ENCODE measurements at regions not wholly inside any gene's neighbourhood (a gene's known extent, or its start where the extent isn't known, plus 50 kb on each side); places are given as distances from the start of the nearest gene placed in this dataset.

DNA sequence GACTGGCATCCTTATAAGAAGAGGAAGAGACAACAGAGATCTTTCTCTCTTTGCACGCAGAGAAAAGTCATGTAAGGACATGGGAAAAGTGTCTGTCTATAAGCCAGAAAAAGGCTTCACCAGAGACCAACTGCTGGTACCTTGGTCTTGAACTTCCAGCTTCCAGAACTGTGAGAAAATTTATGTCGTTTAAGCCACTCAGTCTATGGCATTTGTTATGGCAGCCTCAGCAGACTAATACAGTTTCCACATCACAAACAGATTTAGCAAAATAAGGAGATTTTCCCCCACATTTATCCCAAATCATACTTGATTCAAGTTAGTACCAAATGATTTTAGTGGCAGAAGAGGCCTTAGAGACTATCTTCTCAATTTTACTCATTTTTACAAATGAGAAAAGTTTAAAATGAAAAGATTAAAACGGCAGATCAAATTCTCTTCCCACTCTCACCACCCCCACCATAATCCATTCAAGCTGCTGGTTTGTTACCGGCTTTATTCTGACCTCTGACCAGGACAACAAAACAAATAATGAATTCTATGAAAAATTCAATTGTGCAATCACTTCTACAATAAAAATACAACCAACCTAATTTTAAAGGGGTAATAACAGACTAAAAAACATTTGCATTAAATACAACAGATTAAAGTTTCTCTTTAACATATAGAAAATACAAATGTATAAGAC, 316.3 kb downstream of the TBC1D4 start:
- no peak overlapping the region for H3K4me3 ChIP-seq (replicated peaks; ENCODE audit: low read depth, low read length)
- no peak for TF ChIP-seq CTCF (IDR thresholded peaks at IDR 0.05; ENCODE audit: low read depth, low read length, missing control alignments)
- DNase-seq (ENCODE audit: extremely low read depth, low read depth): no peak

DNA sequence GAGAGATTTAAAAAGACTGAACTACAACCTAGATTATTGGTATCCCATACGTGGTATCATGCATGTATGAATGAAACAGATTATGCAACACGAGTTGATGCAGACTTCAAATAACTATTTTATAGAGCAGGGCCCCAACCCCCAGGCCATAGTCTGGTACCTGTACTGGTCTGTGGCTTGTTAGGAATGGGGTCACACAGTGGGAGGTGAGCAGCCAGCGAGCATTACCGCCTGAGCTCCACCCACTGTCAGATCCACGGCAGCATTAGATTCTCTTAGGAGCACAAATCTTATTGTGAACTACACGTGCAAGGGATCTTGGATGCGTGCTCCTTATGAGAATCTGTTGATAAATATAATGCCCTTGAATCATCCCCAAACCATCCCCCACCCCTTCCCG, 320.2 kb downstream of the TBC1D4 start:
- H3K4me3 ChIP-seq (replicated peaks; ENCODE audit: low read depth, low read length): no peak overlapping the region
- no peak for DNase-seq (ENCODE audit: extremely low read depth, low read depth)
- TF ChIP-seq CTCF (IDR thresholded peaks at IDR 0.05; ENCODE audit: low read depth, low read length, missing control alignments): no peak

DNA sequence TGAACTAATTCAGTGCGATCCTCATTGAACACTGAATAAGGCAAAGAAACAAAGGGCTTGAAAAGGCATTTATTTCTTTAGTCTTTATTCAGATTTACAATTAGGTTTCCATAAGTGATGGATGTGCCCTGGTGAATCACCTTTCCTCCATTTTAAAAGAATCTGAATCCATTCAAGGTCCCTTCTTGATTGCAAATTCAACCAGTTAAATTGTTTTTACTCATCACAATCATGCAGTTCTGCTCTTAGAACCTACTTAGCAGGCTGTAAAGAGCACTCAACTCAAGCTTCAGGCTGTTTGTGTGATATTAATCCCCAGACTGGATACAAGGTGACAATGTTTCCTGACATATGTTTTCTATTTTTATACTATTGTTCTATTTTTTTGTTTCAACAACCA, 321.0 kb downstream of the TBC1D4 start:
- TF ChIP-seq CTCF (IDR thresholded peaks at IDR 0.05; ENCODE audit: low read depth, low read length, missing control alignments): no peak
- no peak for DNase-seq (ENCODE audit: extremely low read depth, low read depth)
- no peak overlapping the region for H3K4me3 ChIP-seq (replicated peaks; ENCODE audit: low read depth, low read length)

DNA sequence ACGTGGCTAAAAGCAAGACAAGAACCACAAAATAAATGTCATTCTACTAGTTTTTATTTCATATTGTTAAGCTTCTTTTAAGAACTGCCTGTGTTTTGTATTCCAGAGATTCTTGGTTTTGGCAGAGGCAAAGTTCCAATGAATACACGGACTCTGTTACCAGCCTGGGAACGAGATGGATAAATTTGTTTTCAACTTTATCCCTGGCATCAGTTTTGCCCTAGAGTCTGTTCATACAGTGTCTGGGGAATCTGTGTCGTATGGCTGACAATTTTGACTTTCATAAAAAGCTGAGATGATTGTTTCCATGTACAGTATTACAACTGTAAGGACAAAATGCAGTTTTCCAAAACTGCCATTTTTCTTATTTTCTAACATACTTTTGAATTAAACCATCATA, 327.6 kb downstream of the TBC1D4 start:
- DNase-seq (ENCODE audit: extremely low read depth, low read depth): no peak
- no peak overlapping the region for H3K4me3 ChIP-seq (replicated peaks; ENCODE audit: low read depth, low read length)
- no peak for TF ChIP-seq CTCF (IDR thresholded peaks at IDR 0.05; ENCODE audit: low read depth, low read length, missing control alignments)

- DNase-seq (ENCODE audit: extremely low read depth, low read depth): no peak
- H3K4me3 ChIP-seq (replicated peaks; ENCODE audit: low read depth, low read length): no peak overlapping the region
- no peak for TF ChIP-seq CTCF (IDR thresholded peaks at IDR 0.05; ENCODE audit: low read depth, low read length, missing control alignments)
Measured at GRCh38 chr13:75153834-75154233, 328.1 kb downstream of the TBC1D4 start.

DNA sequence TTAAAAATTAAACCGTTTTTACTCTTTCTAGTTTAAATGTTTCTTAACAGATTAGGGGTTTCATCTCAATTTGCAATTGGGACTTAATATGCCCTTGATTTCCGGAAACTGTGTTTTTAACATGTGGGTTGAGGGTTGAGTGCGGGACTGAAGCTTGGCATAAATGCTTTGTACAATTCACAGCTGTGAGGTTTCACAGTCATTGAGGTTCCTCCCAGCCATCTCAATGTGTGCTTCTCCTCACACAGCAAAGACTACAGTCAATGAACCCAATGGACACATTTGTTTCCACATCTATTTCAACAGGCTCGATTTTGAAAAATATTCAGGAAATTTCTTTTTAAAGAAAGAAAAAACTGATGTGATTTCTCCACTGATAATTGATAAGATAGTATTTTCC, 328.6 kb downstream of the TBC1D4 start:
- no peak for TF ChIP-seq CTCF (IDR thresholded peaks at IDR 0.05; ENCODE audit: low read depth, low read length, missing control alignments)
- no peak overlapping the region for H3K4me3 ChIP-seq (replicated peaks; ENCODE audit: low read depth, low read length)
- no peak for DNase-seq (ENCODE audit: extremely low read depth, low read depth)

DNA sequence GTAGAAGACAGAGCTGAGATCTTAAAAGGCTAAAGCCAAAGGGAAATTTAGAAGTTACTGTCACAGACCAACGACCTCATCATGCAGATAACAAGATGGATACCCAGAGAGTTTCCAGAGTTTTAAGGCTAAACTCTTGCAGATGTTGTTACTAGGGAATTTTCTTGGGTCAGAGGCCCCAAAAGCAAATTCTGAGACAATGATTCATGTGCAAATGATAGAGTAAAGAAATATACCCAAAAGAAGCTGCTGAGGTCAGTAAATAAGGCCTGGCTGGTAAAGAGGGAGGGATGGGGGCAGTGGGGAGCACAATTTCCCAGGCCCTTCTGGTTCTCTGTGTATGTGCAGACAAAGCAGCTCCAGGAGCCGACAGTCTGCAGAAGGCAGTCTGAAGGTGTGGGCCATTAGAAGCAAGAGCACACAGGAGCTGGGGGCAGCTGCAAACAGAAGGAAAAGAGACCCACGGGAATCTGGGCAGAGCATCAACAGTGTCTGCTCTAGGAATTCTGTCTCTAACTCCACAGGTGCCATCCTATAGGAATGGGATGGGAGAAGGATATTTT, 330.8 kb downstream of the TBC1D4 start:
- DNase-seq (ENCODE audit: extremely low read depth, low read depth): peak; percentile 11
- TF ChIP-seq CTCF (IDR thresholded peaks at IDR 0.05; ENCODE audit: low read depth, low read length, missing control alignments): no peak
- H3K4me3 ChIP-seq (replicated peaks; ENCODE audit: low read depth, low read length): no peak overlapping the region
